IMR-90 (cell line): ENCODE measurements at regions not wholly inside any gene's neighbourhood (a gene's known extent, or its start where the extent isn't known, plus 50 kb on each side); places are given as distances from the start of the nearest gene placed in this dataset.

Experiments
- ATAC-seq: fragments of 200-7000 bp; cut with Tn5 transposase; 2 replicates; pipeline ENCODE4 v1.9.1; 2020; ENCODE audit warnings: low read depth, mild to moderate bottlenecking, moderate library complexity
- BruUV-seq: library from RNA; stranded (reverse); fragments of 400-500 nt; replicated peaks from 2 replicates; lab custom pipeline; 2021; lab: Mats Ljungman, UMichigan
- CTCF ChIA-PET: fragments of 300-600 bp; formaldehyde crosslinking; extraction: SDS; loops from one replicate; lab custom pipeline; 2021; ENCODE audit warnings: antibody characterized with exemption; lab: Yijun Ruan, JAX
- POLR2A ChIA-PET: fragments of 300-600 bp; sonication (Branson Sonifier 250); formaldehyde crosslinking; loops from one replicate; lab custom pipeline; 2022; ENCODE audit warnings: antibody characterized with exemption; ENCODE audit not compliant: unreplicated experiment; lab: Charles Lee
- DNase-seq: peaks from one replicate; pipeline ENCODE4 v3.0.0; 2013
- H2AFZ ChIP-seq: replicated peaks from 2 replicates; pipeline ENCODE3; 2013; ENCODE audit warnings: low read length, mild to moderate bottlenecking; ENCODE audit not compliant: poor library complexity
- H2AK5ac ChIP-seq: 2 replicates; pipeline ENCODE4 v1.6.1; 2013; ENCODE audit warnings: low read depth, low read length, inconsistent platforms
- H2AK9ac ChIP-seq: replicated peaks from 2 replicates; pipeline ENCODE3; 2013; ENCODE audit warnings: mild to moderate bottlenecking, low read depth, low read length, moderate library complexity; ENCODE audit not compliant: poor library complexity
- H2BK120ac ChIP-seq: 2 replicates; pipeline ENCODE4 v1.6.1; 2013; ENCODE audit warnings: low read depth, low read length, inconsistent platforms
- H2BK15ac ChIP-seq: 3 replicates; pipeline ENCODE4 v1.6.1; 2013; ENCODE audit warnings: low read depth, low read length, inconsistent platforms
- H2BK20ac ChIP-seq: 2 replicates; pipeline ENCODE4 v1.6.1; 2013; ENCODE audit warnings: low read depth, mild to moderate bottlenecking, inconsistent platforms, low read length, moderate library complexity
- H2BK5ac ChIP-seq: 2 replicates; pipeline ENCODE4 v1.6.1; 2013; ENCODE audit warnings: mild to moderate bottlenecking, low read depth, low read length, inconsistent platforms; ENCODE audit not compliant: poor library complexity, severe bottlenecking
- H3K14ac ChIP-seq: replicated peaks from 2 replicates; pipeline ENCODE4 v1.6.1; 2013; ENCODE audit warnings: low read depth, low read length, inconsistent platforms
- H3K18ac ChIP-seq: 2 replicates; pipeline ENCODE4 v1.6.1; 2013; ENCODE audit warnings: low read depth, low read length, control low read depth
- H3K23ac ChIP-seq: 2 replicates; pipeline ENCODE4 v1.6.1; 2013; ENCODE audit warnings: low read depth, low read length, inconsistent platforms
- H3K27ac ChIP-seq: 2 replicates; pipeline ENCODE4 v1.5.1; 2013; ENCODE audit warnings: mild to moderate bottlenecking, control low read depth, low read length; ENCODE audit not compliant: insufficient read depth
- H3K27me3 ChIP-seq: 2 replicates; pipeline ENCODE4 v1.6.1; 2013; ENCODE audit warnings: low read length; ENCODE audit not compliant: control insufficient read depth, insufficient read depth
- H3K36me3 ChIP-seq: 2 replicates; pipeline ENCODE4 v1.6.1; 2013; ENCODE audit warnings: low read length, mixed read lengths; ENCODE audit not compliant: control insufficient read depth, insufficient read depth
- H3K4ac ChIP-seq: 2 replicates; pipeline ENCODE4 v1.6.1; 2013; ENCODE audit warnings: low read depth, low read length, inconsistent platforms
- H3K4me1 ChIP-seq: 2 replicates; pipeline ENCODE4 v1.6.1; 2013; ENCODE audit warnings: low read length, mixed read lengths; ENCODE audit not compliant: control insufficient read depth, insufficient read depth
- H3K4me2 ChIP-seq: 2 replicates; pipeline ENCODE4 v1.6.1; 2013; ENCODE audit warnings: low read depth, mild to moderate bottlenecking, control low read depth, low read length, moderate library complexity
- H3K4me3 ChIP-seq: 2 replicates; pipeline ENCODE4 v1.5.1; 2013; ENCODE audit warnings: low read depth, mild to moderate bottlenecking, control low read depth, low read length, moderate library complexity; ENCODE audit not compliant: insufficient read depth
- H3K56ac ChIP-seq: 2 replicates; pipeline ENCODE4 v1.6.1; 2013; ENCODE audit warnings: low read length, inconsistent platforms; ENCODE audit not compliant: insufficient read depth; ENCODE audit errors: extremely low read depth
- H3K79me1 ChIP-seq, 2 experiments: 2 replicates each; pipeline ENCODE4 v1.6.1; 2013; ENCODE audit warnings: low read length in 2 of 2, inconsistent platforms in 1 of 2, low read depth in 1 of 2
- H3K9ac ChIP-seq: 2 replicates; pipeline ENCODE4 v1.6.1; 2013; ENCODE audit warnings: low read depth, low read length, control low read depth
- H3K9me1 ChIP-seq: 2 replicates; pipeline ENCODE4 v1.6.1; 2013; ENCODE audit warnings: low read length, inconsistent platforms; ENCODE audit not compliant: insufficient read depth
- H3K9me3 ChIP-seq: 2 replicates; pipeline ENCODE4 v1.6.1; 2013; ENCODE audit warnings: low read length; ENCODE audit not compliant: control insufficient read depth, insufficient read depth
- H4K20me1 ChIP-seq: 2 replicates; pipeline ENCODE4 v1.6.1; 2013; ENCODE audit warnings: low read length, inconsistent platforms; ENCODE audit not compliant: insufficient read depth
- H4K5ac ChIP-seq: 2 replicates; pipeline ENCODE4 v1.6.1; 2013; ENCODE audit warnings: mild to moderate bottlenecking, low read depth, low read length, control low read depth
- H4K8ac ChIP-seq, 2 experiments: 2 replicates each; pipeline ENCODE4 v1.6.1; 2013; ENCODE audit warnings: low read depth in 2 of 2, low read length in 2 of 2, control low read depth in 1 of 2, inconsistent platforms in 1 of 2
- H4K91ac ChIP-seq: 2 replicates; pipeline ENCODE4 v1.6.1; 2013; ENCODE audit warnings: low read depth, low read length, inconsistent platforms; ENCODE audit not compliant: insufficient read depth
- BHLHE40 ChIP-seq: fragments of 150-350 bp; IDR thresholded peaks from 2 replicates; pipeline ENCODE4 v1.6.1; 2016; ENCODE audit warnings: mild to moderate bottlenecking, low read depth, low read length
- CHD1 ChIP-seq: IDR thresholded peaks from 2 replicates; pipeline ENCODE4 v1.6.1; 2012; ENCODE audit warnings: low read depth, low read length, improper control_type of control experiment
- CTCF ChIP-seq: conservative IDR thresholded peaks from 2 replicates; pipeline ENCODE4 v1.5.1; 2012; ENCODE audit warnings: mild to moderate bottlenecking, low read depth, low read length, improper control_type of control experiment
- ELK1 ChIP-seq: fragments of 150-350 bp; IDR thresholded peaks from 2 replicates; pipeline ENCODE4 v1.6.1; 2016; ENCODE audit warnings: low read depth, mild to moderate bottlenecking, low read length, moderate library complexity, borderline replicate concordance
- MAFK ChIP-seq: IDR thresholded peaks from 2 replicates; pipeline ENCODE4 v1.6.1; 2012; ENCODE audit warnings: low read depth, low read length, improper control_type of control experiment
- MAZ ChIP-seq: IDR thresholded peaks from 2 replicates; pipeline ENCODE4 v1.6.1; 2012; ENCODE audit warnings: low read depth, mild to moderate bottlenecking, low read length, improper control_type of control experiment, moderate library complexity, borderline replicate concordance
- NFE2L2 ChIP-seq: fragments of 150-350 bp; IDR thresholded peaks from 2 replicates; pipeline ENCODE4 v1.6.1; 2016; ENCODE audit warnings: low read depth, mild to moderate bottlenecking, low read length
- POLR2A ChIP-seq: IDR thresholded peaks from 2 replicates; pipeline ENCODE4 v1.6.1; 2012; ENCODE audit warnings: mild to moderate bottlenecking, low read depth, low read length
- RAD21 ChIP-seq: IDR thresholded peaks from 2 replicates; pipeline ENCODE4 v1.6.1; 2012; ENCODE audit warnings: low read length, improper control_type of control experiment
- RCOR1 ChIP-seq: IDR thresholded peaks from 2 replicates; pipeline ENCODE4 v1.6.1; 2012; ENCODE audit warnings: mild to moderate bottlenecking, low read length, improper control_type of control experiment; ENCODE audit not compliant: insufficient replicate concordance
- SMC3 ChIP-seq: fragments of 150-350 bp; IDR thresholded peaks from 2 replicates; pipeline ENCODE4 v1.6.1; 2016; ENCODE audit warnings: low read depth, mild to moderate bottlenecking, antibody characterized with exemption, low read length, moderate library complexity
- USF2 ChIP-seq: fragments of 150-350 bp; IDR thresholded peaks from 2 replicates; pipeline ENCODE4 v1.6.1; 2017; ENCODE audit warnings: mild to moderate bottlenecking, antibody characterized with exemption, low read length, low read depth
- WGBS, 2 experiments: methylation state at CpG; one replicate each; pipeline versions ENCODE4 v1.1.5 to v1.1.7; 2013; ENCODE audit warnings: missing lambda C conversion rate in 2 of 2; ENCODE audit not compliant: insufficient read length in 1 of 2; ENCODE audit errors: extremely low coverage in 2 of 2; 5-methylcytosine and 5-hydroxymethylcytosine counted together
- dilution Hi-C: fragments of 300-500 bp; cut with HindIII; formaldehyde crosslinking; loops from one replicate; pipeline ENCODE4 v1.14.3; 2018; ENCODE audit warnings: low sequenced_read_pairs; ENCODE audit not compliant: unreplicated experiment
- in situ Hi-C: fragments of 300-500 bp; cut with MboI; formaldehyde crosslinking; loops from 3 replicates; pipeline ENCODE4 v1.14.3; 2019; ENCODE audit warnings: low sequenced_read_pairs, inconsistent platforms, mixed read lengths
- intact Hi-C: fragments of 100-400 bp; cut with micrococcal nuclease; formaldehyde crosslinking; loops from 2 replicates; pipeline ENCODE4 v1.10.0; 2022

- no CpG with 5 or more reads among the region's 1 CpG for WGBS, 2 experiments
Measured at GRCh38 chr17:36870720-36870999, 66.6 kb upstream of the LHX1 start.

More at GRCh38 chr17:36870720-36870999, 66.6 kb upstream of the LHX1 start:
- Histone ChIP-seq H3K27me3 (peaks cover 27% of the 10 kb centered on the region), H3K9me3 (peaks cover 2% of the 10 kb centered on the region; the same call in 1 of the 2 replicates), H4K8ac (no peak overlapping the region), H3K56ac (no peak overlapping the region), H2BK120ac (no peak overlapping the region), H3K4me3 (no peak overlapping the region), H3K79me1 (no peaks in the 10 kb centered on the region), H3K4me1 (no peaks in the 10 kb centered on the region), H2BK5ac (no peak overlapping the region), H3K27ac (no peak overlapping the region), H4K5ac (no peak overlapping the region), H3K4me2 (no peak overlapping the region), H2AK5ac (no peak overlapping the region), H2BK20ac (no peak overlapping the region), H2AFZ (no peak overlapping the region), H3K23ac (no peak overlapping the region), H2BK15ac (no peak overlapping the region), H4K20me1 (no peaks in the 10 kb centered on the region), H4K91ac (no peak overlapping the region), H3K9me1 (no peaks in the 10 kb centered on the region), H3K14ac (no peak overlapping the region), H3K4ac (no peak overlapping the region), H3K36me3 (no peaks in the 10 kb centered on the region), H3K18ac (no peak overlapping the region), H3K9ac (no peak overlapping the region), H2AK9ac (no peak overlapping the region)
- DNase-seq (no peak), ATAC-seq (no peak)
- CTCF ChIA-PET: no interaction called here
- no peak for TF ChIP-seq CTCF
- no peak for TF ChIP-seq SMC3
- no peak for TF ChIP-seq NFE2L2
- TF ChIP-seq BHLHE40: no peak
- TF ChIP-seq MAZ: no peak
- no peak for TF ChIP-seq RCOR1
- no peak for TF ChIP-seq MAFK
- no peak for TF ChIP-seq ELK1
- no peak for TF ChIP-seq POLR2A
- no peak for TF ChIP-seq CHD1
- TF ChIP-seq RAD21: no peak
- no peak for TF ChIP-seq USF2
- dilution Hi-C loops: no loop called here
- intact Hi-C loops: no loop called here
- in situ Hi-C loops: no loop called here
- POLR2A ChIA-PET: no interaction called here
- BruUV-seq: no TSS peak
